GM21390 (cell line): ENCODE measurements at regions not wholly inside any gene's neighbourhood (a gene's known extent, or its start where the extent isn't known, plus 50 kb on each side); places are given as distances from the start of the nearest gene placed in this dataset.
"Not testable (repeated sequence)": the region's sequence is repeated elsewhere in the genome, so short reads cannot be mapped to it uniquely, and the experiment has no call there.

Source experiments
- ATAC-seq: cut with Tn5 transposase; IDR thresholded peaks from one replicate; pipeline ENCODE4 v1.9.1; 2021; ENCODE audit not compliant: unreplicated experiment

GRCh38 chr1:101409102-101409501 lies 172.3 kb downstream of the S1PR1 start:
- ATAC-seq = no peak

- peak; percentile 46 for ATAC-seq
These were observed 173.4 kb downstream of the S1PR1 start for GRCh38 chr1:101410048-101410878.

- ATAC-seq = no peak
These were observed 183.6 kb downstream of the S1PR1 start for GRCh38 chr1:101420406-101420805.

GRCh38 chr1:101428083-101428482 lies 191.3 kb downstream of the S1PR1 start:
- not testable (repeated sequence) for ATAC-seq

- no peak for ATAC-seq
These were observed 191.7 kb downstream of the S1PR1 start for GRCh38 chr1:101428562-101428961.

GRCh38 chr1:101431956-101432510 lies 195.2 kb downstream of the S1PR1 start:
- no peak for ATAC-seq

- peak; percentile 70 for ATAC-seq
These were observed 199.2 kb downstream of the S1PR1 start for GRCh38 chr1:101435831-101436511.

- no peak for ATAC-seq
These were observed 201.0 kb downstream of the S1PR1 start for GRCh38 chr1:101437800-101438199.

GRCh38 chr1:101438359-101438758 lies 201.5 kb downstream of the S1PR1 start:
- ATAC-seq = peak; percentile 53

GRCh38 chr1:101440485-101440884 lies 203.7 kb downstream of the S1PR1 start:
- ATAC-seq = no peak

GRCh38 chr1:101444381-101444780 lies 207.6 kb downstream of the S1PR1 start:
- ATAC-seq = peak; percentile 56

- peak; percentile 35 for ATAC-seq
These were observed 208.2 kb downstream of the S1PR1 start for GRCh38 chr1:101444873-101445618.

- ATAC-seq = no peak
These were observed 211.2 kb downstream of the S1PR1 start for GRCh38 chr1:101448018-101448417.

GRCh38 chr1:101450691-101451090 lies 213.9 kb downstream of the S1PR1 start:
- ATAC-seq = not testable (repeated sequence)

- peak; percentile 63 for ATAC-seq
These were observed 215.1 kb downstream of the S1PR1 start for GRCh38 chr1:101451888-101452287.

- ATAC-seq = no peak
These were observed 216.0 kb downstream of the S1PR1 start for GRCh38 chr1:101452825-101453224.

- ATAC-seq = peak; percentile 67
These were observed 217.0 kb downstream of the S1PR1 start for GRCh38 chr1:101453844-101454243.

- ATAC-seq = no peak
These were observed 218.3 kb downstream of the S1PR1 start for GRCh38 chr1:101455166-101455565.

GRCh38 chr1:101460739-101461138 lies 223.9 kb downstream of the S1PR1 start:
- ATAC-seq = no peak

- ATAC-seq = no peak
These were observed 226.4 kb downstream of the S1PR1 start for GRCh38 chr1:101463195-101463594.

- ATAC-seq = no peak
These were observed 229.1 kb downstream of the S1PR1 start for GRCh38 chr1:101465941-101466340.
